H1 (cell line): ENCODE measurements at regions not wholly inside any gene's neighbourhood (a gene's known extent, or its start where the extent isn't known, plus 50 kb on each side); places are given as distances from the start of the nearest gene placed in this dataset.

Experiments
- CTCF ChIA-PET: fragments of 300-600 bp; sonication (Branson Sonifier 250); formaldehyde crosslinking; loops from one replicate; lab custom pipeline; 2021; ENCODE audit not compliant: partially characterized antibody; lab: Charles Lee
- POLR2A ChIA-PET: fragments of 300-600 bp; sonication (Branson Sonifier 250); formaldehyde crosslinking; loops from one replicate; lab custom pipeline; 2021; ENCODE audit warnings: inconsistent platforms; ENCODE audit not compliant: partially characterized antibody; lab: Charles Lee
- DNase-seq, 2 experiments: peaks; one replicate each; pipeline versions ENCODE4 v3.0.0 to v3.0.0-alpha.2; 2010 to 2022; ENCODE audit warnings: low spot score in 2 of 2, low read depth in 1 of 2, mixed read lengths in 1 of 2
- FAIRE-seq: peaks from 2 replicates; lab custom pipeline; 2011; peaks lifted over from hg19 to GRCh38; lab: Jason Lieb, UNC
- H2AFZ ChIP-seq: 2 replicates; pipeline ENCODE4 v1.8.1; 2012; ENCODE audit warnings: low read length, inconsistent platforms
- H2AK5ac ChIP-seq: 2 replicates; pipeline ENCODE4 v1.6.1; 2013; ENCODE audit warnings: low read depth, low read length
- H2BK120ac ChIP-seq: replicated peaks from 2 replicates; pipeline ENCODE3; 2013; ENCODE audit warnings: low read depth, low read length, inconsistent platforms
- H2BK12ac ChIP-seq: 2 replicates; pipeline ENCODE4 v1.6.1; 2013; ENCODE audit warnings: low read depth, low read length
- H2BK15ac ChIP-seq: 2 replicates; pipeline ENCODE4 v1.6.1; 2013; ENCODE audit warnings: low read length
- H2BK20ac ChIP-seq: 2 replicates; pipeline ENCODE4 v1.6.1; 2013; ENCODE audit warnings: low read length
- H2BK5ac ChIP-seq: 2 replicates; pipeline ENCODE4 v1.6.1; 2013; ENCODE audit warnings: low read depth, low read length
- H3K14ac ChIP-seq: 2 replicates; pipeline ENCODE4 v1.6.1; 2013; ENCODE audit warnings: inconsistent platforms; ENCODE audit not compliant: insufficient read length
- H3K18ac ChIP-seq: 2 replicates; pipeline ENCODE4 v1.6.1; 2013; ENCODE audit warnings: low read length; ENCODE audit errors: extremely low read depth
- H3K23ac ChIP-seq: 2 replicates; pipeline ENCODE4 v1.6.1; 2013; ENCODE audit warnings: inconsistent platforms; ENCODE audit not compliant: insufficient read length
- H3K23me2 ChIP-seq: 2 replicates; pipeline ENCODE4 v1.6.1; 2013; ENCODE audit warnings: low read depth, low read length
- H3K27ac ChIP-seq: 2 replicates; pipeline ENCODE4 v1.6.1; 2011; ENCODE audit warnings: low read depth, low read length, inconsistent platforms
- H3K27me3 ChIP-seq, 4 experiments: replicated peaks in 1 of 4; 1 replicate in 1 of 4; 2 replicates in 3 of 4; pipeline versions ENCODE4 v1.6.1 to v1.8.1; 2011 to 2013; ENCODE audit warnings: low read length in 3 of 4, mild to moderate bottlenecking in 3 of 4, inconsistent platforms in 2 of 4, mixed read lengths in 2 of 4, moderate library complexity in 1 of 4; ENCODE audit not compliant: control insufficient read depth in 3 of 4, insufficient read depth in 3 of 4; ENCODE audit errors: extremely low read depth in 1 of 4
- H3K36me3 ChIP-seq, 4 experiments: 2 replicates each; pipeline versions ENCODE4 v1.6.1 to v1.8.1; 2011 to 2013; ENCODE audit warnings: mild to moderate bottlenecking in 4 of 4, low read length in 3 of 4, moderate library complexity in 2 of 4, control low read depth in 1 of 4, inconsistent platforms in 1 of 4; ENCODE audit not compliant: insufficient read depth in 4 of 4, control insufficient read depth in 2 of 4
- H3K4ac ChIP-seq: replicated peaks from 2 replicates; pipeline ENCODE3; 2013; ENCODE audit warnings: low read length, low read depth, mixed read lengths, inconsistent platforms; ENCODE audit not compliant: insufficient read length
- H3K4me1 ChIP-seq, 4 experiments: replicated peaks in 1 of 4; 1 replicate in 1 of 4; 2 replicates in 3 of 4; pipeline versions ENCODE4 v1.6.1 to v1.8.1; 2011 to 2013; ENCODE audit warnings: low read length in 3 of 4, inconsistent platforms in 2 of 4, mixed read lengths in 1 of 4; ENCODE audit not compliant: insufficient read depth in 4 of 4, control insufficient read depth in 3 of 4
- H3K4me2 ChIP-seq, 2 experiments: 2 replicates each; pipeline versions ENCODE4 v1.6.1 to v1.8.1; 2011 to 2013; ENCODE audit warnings: low read depth in 2 of 2, low read length in 2 of 2, control low read depth in 1 of 2, inconsistent platforms in 1 of 2, mild to moderate bottlenecking in 1 of 2; ENCODE audit not compliant: insufficient read depth in 1 of 2
- H3K4me3 ChIP-seq, 4 experiments: fragments of 200-600, 300-600 bp in 1 of 4; sonication (generic), shearing (Covaris generic), sonication (Bioruptor Twin) in 1 of 4; 2 replicates each; pipeline versions ENCODE4 v1.5.1 to v1.8.1; 2011 to 2016; ENCODE audit warnings: low read length in 4 of 4, low read depth in 3 of 4, control low read depth in 2 of 4, inconsistent platforms in 2 of 4, mild to moderate bottlenecking in 2 of 4, mixed read lengths in 1 of 4, moderate library complexity in 1 of 4; ENCODE audit not compliant: insufficient read depth in 2 of 4; ENCODE audit errors: extremely low read depth in 1 of 4
- H3K56ac ChIP-seq: replicated peaks from 2 replicates; pipeline ENCODE3; 2013; ENCODE audit warnings: low read depth, mild to moderate bottlenecking, mixed read lengths, low read length, inconsistent platforms; ENCODE audit not compliant: insufficient read length
- H3K79me1 ChIP-seq: 2 replicates; pipeline ENCODE4 v1.6.1; 2013; ENCODE audit warnings: low read depth, low read length, control low read depth
- H3K79me2 ChIP-seq, 2 experiments: 2 replicates each; pipeline versions ENCODE4 v1.6.1 to v1.8.1; 2012 to 2013; ENCODE audit warnings: low read length in 2 of 2, mild to moderate bottlenecking in 2 of 2, inconsistent platforms in 1 of 2; ENCODE audit not compliant: insufficient read depth in 2 of 2, control insufficient read depth in 1 of 2
- H3K9ac ChIP-seq, 4 experiments: replicated peaks in 1 of 4; 1 replicate in 1 of 4; 2 replicates in 3 of 4; pipeline versions ENCODE4 v1.6.1 to v1.8.1; 2011 to 2013; ENCODE audit warnings: low read depth in 3 of 4, low read length in 3 of 4, control low read depth in 2 of 4, mild to moderate bottlenecking in 2 of 4, moderate library complexity in 2 of 4, inconsistent platforms in 1 of 4; ENCODE audit errors: extremely low read depth in 1 of 4
- H3K9me3 ChIP-seq, 2 experiments: 2 replicates each; pipeline versions ENCODE4 v1.6.1 to v1.8.1; 2012 to 2013; ENCODE audit warnings: mild to moderate bottlenecking in 2 of 2, moderate library complexity in 2 of 2, control low read depth in 1 of 2, inconsistent platforms in 1 of 2, low read depth in 1 of 2, low read length in 1 of 2, mixed read lengths in 1 of 2; ENCODE audit not compliant: insufficient read depth in 2 of 2
- H4K20me1 ChIP-seq, 2 experiments: replicated peaks in 1 of 2; 2 replicates each; pipeline versions ENCODE3 to v1.8.1; 2011 to 2013; ENCODE audit warnings: inconsistent platforms in 2 of 2, low read length in 2 of 2, mild to moderate bottlenecking in 1 of 2; ENCODE audit not compliant: insufficient read depth in 2 of 2, control insufficient read depth in 1 of 2
- H4K5ac ChIP-seq: 2 replicates; pipeline ENCODE4 v1.6.1; 2013; ENCODE audit warnings: low read length, low read depth, mixed read lengths, inconsistent platforms; ENCODE audit not compliant: insufficient read length
- H4K8ac ChIP-seq: 2 replicates; pipeline ENCODE4 v1.8.0; 2013; ENCODE audit warnings: mild to moderate bottlenecking, moderate library complexity, low read length, inconsistent platforms; ENCODE audit not compliant: insufficient read depth; ENCODE audit errors: extremely low read depth
- H4K91ac ChIP-seq: replicated peaks from 2 replicates; pipeline ENCODE3; 2013; ENCODE audit warnings: low read length, mixed read lengths, inconsistent platforms; ENCODE audit not compliant: insufficient read length
- RAD21 ChIP-seq, 2 experiments: IDR thresholded peaks in 1 of 2; conservative IDR thresholded peaks in 1 of 2; 2 replicates each; pipeline ENCODE4 v1.6.1; 2011; ENCODE audit warnings: low read depth in 2 of 2, low read length in 2 of 2, improper control_type of control experiment in 1 of 2, inconsistent platforms in 1 of 2, mild to moderate bottlenecking in 1 of 2, moderate library complexity in 1 of 2
- WGBS, 2 experiments: shearing (Covaris generic) in 1 of 2; methylation state at CpG; one replicate each; pipeline versions ENCODE4 v1.1.6 to v1.1.7; 2013 to 2015; ENCODE audit warnings: low lambda C conversion rate in 2 of 2, mixed read lengths in 2 of 2, inconsistent platforms in 1 of 2, low coverage in 1 of 2, missing lambda C conversion rate in 1 of 2; ENCODE audit not compliant: insufficient replicate concordance in 2 of 2, insufficient coverage in 1 of 2, insufficient read length in 1 of 2; ENCODE audit errors: extremely low coverage in 1 of 2, missing lambda C conversion rate in 1 of 2; 5-methylcytosine and 5-hydroxymethylcytosine counted together

GRCh38 chr16:85341972-85342695 lies 229.9 kb upstream of the CIBAR2 start:
- Histone ChIP-seq H2BK120ac (no peak overlapping the region), H3K18ac (no peak overlapping the region), H3K4me2 (no peak overlapping the region), H3K23me2 (peaks cover 9% of the 10 kb centered on the region; the same call in 1 of the 2 replicates), H3K4me1 (peaks cover 0 to 5% (median 0%) of the 10 kb centered on the region in 4 experiments; a peak in 1 of 7 replicates), H3K14ac (no peak overlapping the region), H3K9me3 (no peaks in the 10 kb centered on the region), H2BK12ac (no peak overlapping the region), H2AFZ (no peak overlapping the region), H2BK15ac (no peak overlapping the region), H3K56ac (no peak overlapping the region), H2BK20ac (no peak overlapping the region), H3K36me3 (no peaks in the 10 kb centered on the region), H3K27me3 (peaks cover 0 to 3% (median under 1%) of the 10 kb centered on the region in 4 experiments; a peak in 2 of 7 replicates), H3K4me3 (no peak overlapping the region), H3K79me1 (0 out of 2 replicates have a peak, but pooled peaks cover 2% of the 10 kb centered on the region), H2BK5ac (no peak overlapping the region), H4K20me1 (peaks cover 4 to 17% of the 10 kb centered on the region in 2 experiments), H3K4ac (no peak overlapping the region), H4K5ac (no peak overlapping the region), H2AK5ac (no peak overlapping the region), H4K91ac (no peak overlapping the region), H4K8ac (no peak overlapping the region), H3K23ac (no peak overlapping the region), H3K9ac (no peak overlapping the region), H3K79me2 (no peaks in the 10 kb centered on the region), H3K27ac (no peak overlapping the region)
- no peak for DNase-seq
- no peak for FAIRE-seq
- POLR2A ChIA-PET, result interaction anchor here (1.0 kb wide), 1 partner anchor 211 kb away, joined by 3 read pairs; no protein-coding TSS in a partner anchor
- 79% methylated on average over 19 of the region's 19 CpGs; no CpG with 5 or more reads in 1 of the 2 experiments for WGBS, 2 experiments
- CTCF ChIA-PET, result interaction anchor here (0.8 to 3.2 kb wide), 11 partner anchors 8 to 367 kb away, joined by 3 to 12 read pairs (median 3); no protein-coding TSS in a partner anchor
- TF ChIP-seq RAD21 (IDR thresholded peaks at IDR 0.05 in 1 of 2, conservative IDR thresholded peaks at IDR 0.05 in 1 of 2; ENCODE audit: low read depth in 2 of 2, low read length in 2 of 2), result no peak
